Type B pancreatic cell (in vitro differentiated cells): ENCODE measurements at regions not wholly inside any gene's neighbourhood (a gene's known extent, or its start where the extent isn't known, plus 50 kb on each side); places are given as distances from the start of the nearest gene placed in this dataset.

ENCODE experiments used
- DNase-seq: peaks from one replicate; pipeline ENCODE4 v3.0.0; 2021; ENCODE audit warnings: mixed read lengths; ENCODE audit not compliant: unreplicated experiment; ENCODE audit errors: extremely low spot score
- H3K27ac Mint-ChIP-seq: 2 replicates; pipeline ENCODE4 v1.8.0; 2021; ENCODE audit warnings: mild to moderate bottlenecking, mixed read lengths
- H3K27me3 Mint-ChIP-seq: 2 replicates; pipeline ENCODE4 v1.8.0; 2021; ENCODE audit warnings: mixed read lengths
- H3K36me3 Mint-ChIP-seq: 2 replicates; pipeline ENCODE4 v1.8.0; 2021; ENCODE audit warnings: mixed read lengths
- H3K4me1 Mint-ChIP-seq: one replicate; pipeline ENCODE4 v1.8.0; 2021; ENCODE audit warnings: mixed read lengths; ENCODE audit not compliant: unreplicated experiment
- H3K4me3 Mint-ChIP-seq: 2 replicates; pipeline ENCODE4 v1.8.0; 2021; ENCODE audit warnings: mild to moderate bottlenecking, mixed read lengths
- H3K9me3 Mint-ChIP-seq: 2 replicates; pipeline ENCODE4 v1.8.0; 2021; ENCODE audit warnings: mixed read lengths
- TF ChIP-seq, protein P1 (sequence below): fragments of 200-600 bp; sonication (generic); conservative IDR thresholded peaks from 2 replicates; pipeline ENCODE4 v1.5.0; 2021; ENCODE audit warnings: antibody characterized with exemption, mild to moderate bottlenecking

DNA sequence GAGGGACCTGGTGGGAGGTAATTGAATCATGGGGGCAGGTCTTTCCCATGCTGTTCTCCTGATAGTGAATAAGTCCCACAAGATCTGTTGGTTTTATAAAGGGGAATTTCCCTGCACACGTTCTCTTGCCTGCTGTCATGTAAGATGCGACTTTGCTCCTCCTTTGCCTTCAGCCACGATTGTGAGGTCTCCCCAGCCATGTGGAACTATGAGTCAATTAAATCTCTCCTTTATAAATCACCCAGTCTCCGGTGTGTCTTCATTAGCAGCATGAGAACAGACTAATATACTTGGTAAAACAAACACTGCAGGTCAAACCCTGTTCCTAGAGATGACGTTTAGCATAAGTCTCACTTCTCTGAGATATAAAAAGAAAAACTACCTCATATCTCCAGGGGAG lies 148.3 kb downstream of the MATN1 start:
- H3K4me1 Mint-ChIP-seq = no peaks in the 10 kb centered on the region
- peaks cover 16% of the 10 kb centered on the region for H3K27me3 Mint-ChIP-seq
- DNase-seq = no peak
- H3K4me3 Mint-ChIP-seq = no peak overlapping the region
- TF ChIP-seq, protein P1, sequence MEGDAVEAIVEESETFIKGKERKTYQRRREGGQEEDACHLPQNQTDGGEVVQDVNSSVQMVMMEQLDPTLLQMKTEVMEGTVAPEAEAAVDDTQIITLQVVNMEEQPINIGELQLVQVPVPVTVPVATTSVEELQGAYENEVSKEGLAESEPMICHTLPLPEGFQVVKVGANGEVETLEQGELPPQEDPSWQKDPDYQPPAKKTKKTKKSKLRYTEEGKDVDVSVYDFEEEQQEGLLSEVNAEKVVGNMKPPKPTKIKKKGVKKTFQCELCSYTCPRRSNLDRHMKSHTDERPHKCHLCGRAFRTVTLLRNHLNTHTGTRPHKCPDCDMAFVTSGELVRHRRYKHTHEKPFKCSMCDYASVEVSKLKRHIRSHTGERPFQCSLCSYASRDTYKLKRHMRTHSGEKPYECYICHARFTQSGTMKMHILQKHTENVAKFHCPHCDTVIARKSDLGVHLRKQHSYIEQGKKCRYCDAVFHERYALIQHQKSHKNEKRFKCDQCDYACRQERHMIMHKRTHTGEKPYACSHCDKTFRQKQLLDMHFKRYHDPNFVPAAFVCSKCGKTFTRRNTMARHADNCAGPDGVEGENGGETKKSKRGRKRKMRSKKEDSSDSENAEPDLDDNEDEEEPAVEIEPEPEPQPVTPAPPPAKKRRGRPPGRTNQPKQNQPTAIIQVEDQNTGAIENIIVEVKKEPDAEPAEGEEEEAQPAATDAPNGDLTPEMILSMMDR = no peak
- H3K27ac Mint-ChIP-seq = no peak overlapping the region
- H3K36me3 Mint-ChIP-seq = no peaks in the 10 kb centered on the region
- no peaks in the 10 kb centered on the region for H3K9me3 Mint-ChIP-seq

DNA sequence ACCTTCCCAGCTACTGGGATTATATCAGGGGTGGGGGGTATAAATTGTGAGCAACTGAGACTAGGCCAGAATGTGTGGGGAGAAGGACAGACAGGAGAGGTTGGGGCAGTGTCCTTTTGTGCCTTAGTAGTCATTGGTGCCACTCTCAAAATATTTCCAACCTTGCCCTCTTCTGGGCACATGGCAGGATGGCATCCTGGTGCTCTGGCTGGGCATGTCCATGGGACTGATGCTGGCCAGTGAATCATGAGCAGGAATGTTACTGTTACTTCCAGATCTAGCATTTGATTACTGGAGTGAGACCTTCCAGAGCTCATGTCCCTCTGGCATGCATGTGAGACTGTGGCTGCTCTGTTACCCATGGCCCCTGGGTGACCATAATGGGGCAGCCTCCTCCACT lies 151.2 kb downstream of the MATN1 start:
- Mint-ChIP-seq H3K27ac (no peak overlapping the region), H3K27me3 (peaks cover 17% of the 10 kb centered on the region), H3K4me1 (no peaks in the 10 kb centered on the region), H3K9me3 (no peaks in the 10 kb centered on the region), H3K4me3 (no peak overlapping the region), H3K36me3 (no peaks in the 10 kb centered on the region)
- TF ChIP-seq, protein P1 = no peak
- DNase-seq = no peak

DNA sequence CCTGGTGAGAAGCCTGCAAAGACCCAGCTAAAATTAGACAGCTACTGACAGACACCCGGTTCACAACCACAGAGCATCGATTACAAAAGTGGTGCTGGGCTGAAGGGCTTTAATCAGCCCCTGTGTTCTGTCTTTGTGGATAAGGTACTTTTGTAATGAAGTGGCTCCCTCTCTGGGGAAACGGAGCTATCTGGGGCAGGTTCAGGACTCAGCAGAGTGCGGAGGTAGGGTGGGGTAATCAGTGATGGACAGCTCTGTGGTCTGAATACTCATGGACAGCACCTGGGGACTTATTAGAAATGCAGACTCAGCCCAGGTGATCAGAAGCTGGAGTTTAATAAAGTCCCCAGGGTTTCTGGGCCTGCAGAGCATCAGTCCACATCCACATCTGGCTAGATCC lies 152.0 kb downstream of the MATN1 start:
- Mint-ChIP-seq H3K27me3 (peaks cover 16% of the 10 kb centered on the region), H3K9me3 (no peaks in the 10 kb centered on the region), H3K36me3 (no peaks in the 10 kb centered on the region), H3K27ac (no peak overlapping the region), H3K4me3 (no peak overlapping the region), H3K4me1 (no peaks in the 10 kb centered on the region)
- no peak for DNase-seq
- TF ChIP-seq, protein P1 = no peak

DNA sequence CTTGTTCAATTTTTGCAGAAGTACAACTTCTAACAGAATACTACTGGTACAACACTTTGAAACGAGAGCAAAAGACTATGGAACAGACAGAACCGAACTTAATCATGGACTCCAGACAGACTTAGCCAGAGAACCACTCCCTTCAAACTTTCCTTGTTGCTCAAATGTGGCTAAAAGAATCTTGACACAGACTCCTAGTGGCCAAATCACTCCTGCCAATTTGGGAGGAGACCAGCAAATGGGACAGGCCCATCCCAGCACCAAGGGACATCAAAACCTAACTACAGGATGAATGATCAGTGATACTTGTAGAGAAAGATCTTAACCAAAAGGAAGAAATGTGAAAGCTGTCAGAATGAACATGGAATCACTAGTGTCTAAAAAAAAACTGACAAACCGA lies 154.0 kb downstream of the MATN1 start:
- no peaks in the 10 kb centered on the region for H3K36me3 Mint-ChIP-seq
- TF ChIP-seq, protein P1 = peak; percentile 29
- no peak for DNase-seq
- H3K9me3 Mint-ChIP-seq = no peaks in the 10 kb centered on the region
- H3K4me3 Mint-ChIP-seq = no peak overlapping the region
- no peaks in the 10 kb centered on the region for H3K4me1 Mint-ChIP-seq
- no peak overlapping the region for H3K27ac Mint-ChIP-seq
- peaks cover 4% of the 10 kb centered on the region for H3K27me3 Mint-ChIP-seq

DNA sequence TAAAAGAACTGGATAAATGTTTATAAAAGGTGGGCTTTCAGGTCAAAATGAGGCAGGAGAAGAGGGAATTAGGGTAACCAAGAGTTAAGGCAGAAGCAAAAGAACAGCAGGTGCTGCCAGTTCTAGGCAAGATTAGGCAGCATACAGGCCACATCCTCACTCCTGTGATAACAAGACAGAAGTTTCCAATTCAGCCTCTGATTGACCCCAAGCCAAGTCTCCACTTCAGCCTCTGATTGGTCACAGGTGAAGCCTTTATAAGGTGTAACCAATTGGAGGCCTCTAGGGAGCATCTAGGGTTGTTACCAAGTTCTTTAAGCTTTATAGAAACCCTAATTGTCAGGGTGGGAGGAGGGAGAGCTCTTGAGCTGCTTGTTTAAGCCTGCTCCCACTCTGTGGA lies 160.8 kb downstream of the MATN1 start:
- no peak for DNase-seq
- no peaks in the 10 kb centered on the region for H3K36me3 Mint-ChIP-seq
- no peak overlapping the region for H3K4me3 Mint-ChIP-seq
- H3K9me3 Mint-ChIP-seq = peaks cover 8% of the 10 kb centered on the region
- no peaks in the 10 kb centered on the region for H3K4me1 Mint-ChIP-seq
- no peak overlapping the region for H3K27ac Mint-ChIP-seq
- TF ChIP-seq, protein P1 = no peak
- H3K27me3 Mint-ChIP-seq = peaks cover 5% of the 10 kb centered on the region

DNA sequence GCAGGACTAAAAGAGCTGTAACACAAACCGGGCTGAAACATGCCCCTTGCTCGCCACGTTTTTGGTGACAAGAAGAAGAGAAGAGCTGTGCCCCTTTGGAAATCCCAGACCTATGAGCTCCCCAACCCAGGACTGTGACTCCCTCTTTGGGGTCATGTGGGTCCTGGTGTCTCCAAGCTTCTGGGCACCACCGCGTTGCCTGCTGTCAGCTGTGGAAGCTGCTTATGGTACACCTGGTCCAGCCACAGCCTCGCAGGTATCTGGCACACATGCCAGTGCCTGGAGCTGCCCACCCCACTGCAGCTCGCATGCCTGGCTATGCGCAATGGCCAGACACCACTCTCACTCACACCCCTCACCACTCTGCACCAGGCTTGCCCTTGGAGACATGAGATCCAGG lies 171.8 kb downstream of the MATN1 start:
- DNase-seq = no peak
- H3K4me3 Mint-ChIP-seq = no peak overlapping the region
- no peak overlapping the region for H3K27ac Mint-ChIP-seq
- no peaks in the 10 kb centered on the region for H3K4me1 Mint-ChIP-seq
- no peaks in the 10 kb centered on the region for H3K9me3 Mint-ChIP-seq
- peaks cover 20% of the 10 kb centered on the region for H3K27me3 Mint-ChIP-seq
- TF ChIP-seq, protein P1 = no peak
- H3K36me3 Mint-ChIP-seq = no peaks in the 10 kb centered on the region
